NCI-H128 (cell line): ENCODE measurements at regions not wholly inside any gene's neighbourhood (a gene's known extent, or its start where the extent isn't known, plus 50 kb on each side); places are given as distances from the start of the nearest gene placed in this dataset.
A peak's percentile ranks its signal among the peaks of the same experiment; 100 is the strongest.
"Not testable (repeated sequence)": the region's sequence is repeated elsewhere in the genome, so short reads cannot be mapped to it uniquely, and the experiment has no call there.

Experiments
- DNase-seq: peaks from one replicate; lab custom pipeline; 2025; ENCODE audit not compliant: unreplicated experiment; lab: John Stamatoyannopoulos, UW

- DNase-seq = no peak
Measured at GRCh38 chr13:54573186-54573585, 1544.6 kb downstream of the OLFM4 start.

GRCh38 chr13:54574791-54575190 is 1546.2 kb downstream of the OLFM4 start:
- no peak for DNase-seq

- no peak for DNase-seq
Measured at GRCh38 chr13:54591540-54591939, 1562.9 kb downstream of the OLFM4 start.

GRCh38 chr13:54592201-54592600 is 1563.6 kb downstream of the OLFM4 start:
- DNase-seq = no peak

GRCh38 chr13:54593504-54593903 is 1564.9 kb downstream of the OLFM4 start:
- no peak for DNase-seq

- DNase-seq = no peak
Measured at GRCh38 chr13:54597540-54598088, 1569.0 kb downstream of the OLFM4 start.

GRCh38 chr13:54599413-54599812 is 1570.8 kb downstream of the OLFM4 start:
- DNase-seq = no peak

- no peak for DNase-seq
Measured at GRCh38 chr13:54606944-54607343, 1578.3 kb downstream of the OLFM4 start.

GRCh38 chr13:54607421-54607820 is 1578.8 kb downstream of the OLFM4 start:
- no peak for DNase-seq

GRCh38 chr13:54611390-54611789 is 1582.8 kb downstream of the OLFM4 start:
- DNase-seq = no peak

GRCh38 chr13:54614726-54615125 is 1586.1 kb downstream of the OLFM4 start:
- DNase-seq = peak; percentile 23

- not testable (repeated sequence) for DNase-seq
Measured at GRCh38 chr13:54626504-54626903, 1597.9 kb downstream of the OLFM4 start.

- no peak for DNase-seq
Measured at GRCh38 chr13:54627646-54628372, 1599.2 kb downstream of the OLFM4 start.

- no peak for DNase-seq
Measured at GRCh38 chr13:54628383-54628782, 1599.8 kb downstream of the OLFM4 start.

GRCh38 chr13:54633456-54633855 is 1604.8 kb downstream of the OLFM4 start:
- DNase-seq = no peak

- DNase-seq = no peak
Measured at GRCh38 chr13:54636231-54636630, 1607.6 kb downstream of the OLFM4 start.

- no peak for DNase-seq
Measured at GRCh38 chr13:54637366-54637765, 1608.8 kb downstream of the OLFM4 start.

- DNase-seq = no peak
Measured at GRCh38 chr13:54640719-54641118, 1612.1 kb downstream of the OLFM4 start.

GRCh38 chr13:54643863-54644262 is 1615.2 kb downstream of the OLFM4 start:
- DNase-seq = no peak

- DNase-seq = no peak
Measured at GRCh38 chr13:54647275-54647674, 1618.7 kb downstream of the OLFM4 start.

- no peak for DNase-seq
Measured at GRCh38 chr13:54657588-54657987, 1629.0 kb downstream of the OLFM4 start.

GRCh38 chr13:54658771-54659170 is 1630.2 kb downstream of the OLFM4 start:
- DNase-seq = no peak

- no peak for DNase-seq
Measured at GRCh38 chr13:54660277-54660676, 1631.7 kb downstream of the OLFM4 start.
